Neural progenitor cell (in vitro differentiated cells): ENCODE measurements at regions not wholly inside any gene's neighbourhood (a gene's known extent, or its start where the extent isn't known, plus 50 kb on each side); places are given as distances from the start of the nearest gene placed in this dataset.

Source experiments
- DNase-seq: peaks from one replicate; pipeline ENCODE4 v3.0.0-alpha.2; 2016; ENCODE audit warnings: low spot score
- H2AFZ ChIP-seq: fragments of 200-600 bp; sonication (generic); replicated peaks from 2 replicates; pipeline ENCODE4 v1.6.1; 2016; ENCODE audit warnings: antibody characterized with exemption
- H3F3A ChIP-seq: fragments of 200-600 bp; sonication (generic); 2 replicates; pipeline ENCODE4 v1.6.1; 2016; ENCODE audit warnings: antibody characterized with exemption, low read depth
- H3K27ac ChIP-seq: fragments of 200-600 bp; sonication (generic); 2 replicates; pipeline ENCODE4 v1.5.1; 2016; ENCODE audit warnings: mild to moderate bottlenecking
- H3K27me3 ChIP-seq: fragments of 200-600 bp; sonication (generic); 2 replicates; pipeline ENCODE4 v1.6.1; 2016; ENCODE audit warnings: mild to moderate bottlenecking, moderate library complexity
- H3K36me3 ChIP-seq: fragments of 200-600 bp; sonication (generic); 2 replicates; pipeline ENCODE4 v1.5.1; 2016
- H3K4me1 ChIP-seq: fragments of 200-600 bp; sonication (generic); 2 replicates; pipeline ENCODE4 v1.6.1; 2016; ENCODE audit warnings: mixed run types
- H3K4me2 ChIP-seq: fragments of 200-600 bp; sonication (generic); 2 replicates; pipeline ENCODE4 v1.6.1; 2016
- H3K4me3 ChIP-seq: fragments of 200-600 bp; sonication (generic); 2 replicates; pipeline ENCODE4 v1.5.1; 2016
- H3K79me2 ChIP-seq: fragments of 200-600 bp; sonication (generic); 2 replicates; pipeline ENCODE4 v1.6.1; 2016; ENCODE audit warnings: low read depth
- H3K9ac ChIP-seq: fragments of 200-600 bp; sonication (generic); 2 replicates; pipeline ENCODE4 v1.6.1; 2016
- H3K9me3 ChIP-seq: fragments of 200-600 bp; sonication (generic); 2 replicates; pipeline ENCODE4 v1.5.1; 2016; ENCODE audit warnings: low read depth
- H4K20me1 ChIP-seq: fragments of 200-600 bp; sonication (generic); 2 replicates; pipeline ENCODE4 v1.6.1; 2016; ENCODE audit warnings: low read depth
- H3K27ac Mint-ChIP-seq: 3 replicates; pipeline ENCODE4 v1.8.0; 2021; ENCODE audit warnings: mixed read lengths
- H3K27me3 Mint-ChIP-seq: 2 replicates; pipeline ENCODE4 v1.8.0; 2022; ENCODE audit warnings: low read depth, mild to moderate bottlenecking, inconsistent platforms, moderate library complexity, mixed read lengths; ENCODE audit not compliant: insufficient read depth
- H3K36me3 Mint-ChIP-seq: 3 replicates; pipeline ENCODE4 v1.8.0; 2021; ENCODE audit warnings: mixed read lengths
- H3K4me1 Mint-ChIP-seq: 3 replicates; pipeline ENCODE4 v1.8.0; 2021; ENCODE audit warnings: mixed read lengths
- H3K4me3 Mint-ChIP-seq: 3 replicates; pipeline ENCODE4 v1.8.0; 2021; ENCODE audit warnings: mild to moderate bottlenecking, moderate library complexity, mixed read lengths
- H3K9me3 Mint-ChIP-seq: 3 replicates; pipeline ENCODE4 v1.8.0; 2020; ENCODE audit warnings: mixed read lengths
- CTCF ChIP-seq: fragments of 200-600 bp; sonication (generic); IDR thresholded peaks from 2 replicates; pipeline ENCODE4 v1.5.1; 2017; ENCODE audit warnings: antibody characterized with exemption, mild to moderate bottlenecking
- EZH2 ChIP-seq: fragments of 200-600 bp; sonication (generic); IDR thresholded peaks from 2 replicates; pipeline ENCODE4 v1.6.1; 2017; ENCODE audit warnings: antibody characterized with exemption, mild to moderate bottlenecking, moderate library complexity
- EZH2phosphoT487 ChIP-seq: fragments of 200-600 bp; sonication (generic); IDR thresholded peaks from 2 replicates; pipeline ENCODE4 v1.6.1; 2017; ENCODE audit warnings: antibody characterized with exemption

DNA sequence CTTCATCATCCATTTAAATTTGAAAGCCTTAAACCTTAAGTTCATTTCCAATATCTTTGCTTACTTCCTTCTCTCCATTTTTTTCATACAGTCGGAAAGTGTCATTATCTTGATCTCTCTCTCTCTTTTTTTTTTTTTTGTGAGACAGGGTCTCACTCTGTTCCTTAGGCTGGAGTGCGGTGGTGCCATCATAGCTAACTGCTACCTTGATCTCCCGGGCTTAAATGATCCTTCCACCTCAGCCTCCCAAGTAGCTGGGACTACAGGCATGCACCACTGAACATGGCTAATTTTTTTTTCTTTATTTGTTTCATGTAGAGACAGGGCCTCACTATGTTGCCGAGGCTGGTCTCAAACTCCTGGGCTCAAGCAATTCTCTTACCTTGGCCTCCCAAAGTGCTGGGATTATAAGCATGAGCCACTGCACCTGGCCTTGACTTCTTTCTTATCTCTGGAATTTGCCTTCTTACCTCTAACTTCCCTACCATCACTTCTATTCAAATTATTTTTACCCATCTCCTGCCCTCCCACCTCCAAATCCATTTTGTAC is 222.2 kb downstream of the MYCN start:
- Histone ChIP-seq H3K9me3 (no peaks in the 10 kb centered on the region), H3K4me3 (no peak overlapping the region), H3K9ac (no peak overlapping the region), H4K20me1 (peaks cover 19% of the 10 kb centered on the region), H3F3A (peaks cover 27% of the 10 kb centered on the region), H3K4me2 (no peak overlapping the region), H3K79me2 (no peaks in the 10 kb centered on the region), H3K27ac (no peak overlapping the region), H3K4me1 (peaks cover 21% of the 10 kb centered on the region), H3K27me3 (no peaks in the 10 kb centered on the region), H3K36me3 (no peaks in the 10 kb centered on the region), H2AFZ (no peak overlapping the region)
- Mint-ChIP-seq H3K4me1 (peaks cover 49% of the 10 kb centered on the region), H3K27me3 (peaks cover 15% of the 10 kb centered on the region), H3K9me3 (peaks cover 11% of the 10 kb centered on the region), H3K27ac (no peak overlapping the region), H3K4me3 (no peak overlapping the region), H3K36me3 (no peaks in the 10 kb centered on the region)
- TF ChIP-seq EZH2 (no peak), CTCF (no peak), EZH2phosphoT487 (no peak)
- DNase-seq = no peak

DNA sequence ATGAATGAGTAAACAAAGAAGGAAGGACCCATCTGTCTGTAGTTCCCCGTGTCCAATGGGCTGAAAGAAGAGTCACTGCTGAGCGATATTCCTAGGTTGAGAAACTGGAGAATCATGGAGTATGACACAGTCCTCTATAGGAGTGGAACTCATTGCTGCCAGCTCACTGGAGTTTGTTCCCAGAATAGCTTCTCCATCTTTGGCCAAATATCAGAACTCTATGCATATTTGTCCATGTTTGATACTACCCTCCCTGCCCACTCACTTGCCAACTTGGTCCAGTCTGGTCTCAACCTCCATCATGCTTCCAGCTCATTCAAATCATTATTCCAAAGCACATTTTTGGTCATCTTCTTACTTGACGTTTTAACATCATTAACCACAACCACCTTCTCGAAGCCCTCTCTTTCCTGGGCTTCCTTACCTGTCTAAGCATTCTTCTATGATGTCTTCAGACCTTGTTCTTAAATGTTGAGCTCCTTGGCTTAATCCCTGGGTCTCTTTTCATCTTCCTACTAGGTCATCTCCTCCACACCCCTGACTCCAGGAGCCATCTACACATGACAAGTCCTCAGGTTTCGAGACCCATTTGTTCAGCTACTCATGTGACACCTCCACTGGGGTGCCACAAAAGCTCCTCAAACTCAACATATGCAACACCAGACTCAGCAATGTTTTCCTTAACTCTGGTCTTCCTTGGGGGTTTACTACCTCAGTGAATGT is 221.6 kb downstream of the MYCN start:
- Mint-ChIP-seq H3K9me3 (peaks cover 11% of the 10 kb centered on the region), H3K4me3 (no peak overlapping the region), H3K27me3 (peaks cover 13% of the 10 kb centered on the region), H3K36me3 (no peaks in the 10 kb centered on the region), H3K27ac (no peak overlapping the region), H3K4me1 (peaks cover 43% of the 10 kb centered on the region)
- no peak overlapping the region for H3K9ac ChIP-seq
- H3K27ac ChIP-seq = no peak overlapping the region
- no peaks in the 10 kb centered on the region for H3K79me2 ChIP-seq
- H3F3A ChIP-seq = peaks cover 21% of the 10 kb centered on the region
- H4K20me1 ChIP-seq = peaks cover 12% of the 10 kb centered on the region
- no peaks in the 10 kb centered on the region for H3K27me3 ChIP-seq
- no peak overlapping the region for H3K4me2 ChIP-seq
- no peak overlapping the region for H2AFZ ChIP-seq
- TF ChIP-seq CTCF (no peak), EZH2phosphoT487 (no peak), EZH2 (no peak)
- no peak overlapping the region for H3K4me3 ChIP-seq
- no peaks in the 10 kb centered on the region for H3K9me3 ChIP-seq
- H3K36me3 ChIP-seq = no peaks in the 10 kb centered on the region
- peaks cover 15% of the 10 kb centered on the region for H3K4me1 ChIP-seq
- no peak for DNase-seq

GRCh38 chr2:16161085-16161565 is 220.8 kb downstream of the MYCN start:
- no peak for TF ChIP-seq CTCF
- no peak for TF ChIP-seq EZH2
- no peak for TF ChIP-seq EZH2phosphoT487
- Histone ChIP-seq H3K79me2 (no peaks in the 10 kb centered on the region), H2AFZ (no peak overlapping the region), H4K20me1 (peaks cover 7% of the 10 kb centered on the region), H3K4me1 (peaks cover 9% of the 10 kb centered on the region), H3K36me3 (no peaks in the 10 kb centered on the region), H3K4me2 (no peak overlapping the region), H3K4me3 (no peak overlapping the region), H3F3A (peaks cover 13% of the 10 kb centered on the region), H3K9me3 (no peaks in the 10 kb centered on the region), H3K27me3 (no peaks in the 10 kb centered on the region), H3K9ac (no peak overlapping the region), H3K27ac (no peak overlapping the region)
- Mint-ChIP-seq H3K27me3 (peaks cover 10% of the 10 kb centered on the region), H3K9me3 (peaks cover 11% of the 10 kb centered on the region), H3K27ac (no peak overlapping the region), H3K4me1 (peaks cover 35% of the 10 kb centered on the region), H3K4me3 (no peak overlapping the region), H3K36me3 (no peaks in the 10 kb centered on the region)
- no peak for DNase-seq
